ENCODE measurements at regions not wholly inside any gene's neighbourhood (a gene's known extent, or its start where the extent isn't known, plus 50 kb on each side); places are given as distances from the start of the nearest gene placed in this dataset.

DNA sequence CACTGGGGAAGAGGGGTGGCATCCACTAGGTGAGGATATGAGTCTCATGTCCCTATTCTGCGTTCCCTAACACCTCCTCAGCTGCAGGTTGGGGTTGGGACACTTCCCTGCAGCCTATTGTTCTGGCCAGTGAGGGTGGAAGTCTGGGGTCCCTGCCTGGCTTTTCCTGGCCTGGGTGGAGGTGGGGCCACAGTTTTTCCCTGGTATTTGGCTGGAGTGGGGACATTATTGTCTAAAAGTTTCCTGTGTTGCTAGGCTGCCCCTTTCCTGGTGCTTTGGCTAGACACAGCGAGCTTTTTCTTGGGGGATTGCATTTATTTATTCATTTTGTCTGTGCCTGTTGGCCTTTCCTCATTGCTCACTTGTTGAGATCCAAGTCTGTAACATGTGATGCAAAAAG is 559.5 kb upstream of the IGFBP3 start:
- TF ChIP-seq REST (IDR thresholded peaks at IDR 0.05) (no peak), HNF4G (IDR thresholded peaks at IDR 0.05) (no peak), RXRA (IDR thresholded peaks at IDR 0.05) (no peak), FOXA1 (IDR thresholded peaks at IDR 0.05) (no peak), GABPA (IDR thresholded peaks at IDR 0.05 in 1 of 2, conservative IDR thresholded peaks at IDR 0.05 in 1 of 2) (no peak), EGR1 (IDR thresholded peaks at IDR 0.05; ENCODE audit: low read depth in 2 of 2) (no peak), MAX (IDR thresholded peaks at IDR 0.05) (no peak), SP1 (IDR thresholded peaks at IDR 0.05) (no peak), HNF4A (conservative IDR thresholded peaks at IDR 0.05) (no peak), RAD21 (IDR thresholded peaks at IDR 0.05) (no peak), TAF1 (conservative IDR thresholded peaks at IDR 0.05) (no peak), FOXA2 (IDR thresholded peaks at IDR 0.05) (no peak), JUND (IDR thresholded peaks at IDR 0.05) (no peak), NR2F2 (IDR thresholded peaks at IDR 0.05) (no peak)
- TF ChIP-seq, protein P1, sequence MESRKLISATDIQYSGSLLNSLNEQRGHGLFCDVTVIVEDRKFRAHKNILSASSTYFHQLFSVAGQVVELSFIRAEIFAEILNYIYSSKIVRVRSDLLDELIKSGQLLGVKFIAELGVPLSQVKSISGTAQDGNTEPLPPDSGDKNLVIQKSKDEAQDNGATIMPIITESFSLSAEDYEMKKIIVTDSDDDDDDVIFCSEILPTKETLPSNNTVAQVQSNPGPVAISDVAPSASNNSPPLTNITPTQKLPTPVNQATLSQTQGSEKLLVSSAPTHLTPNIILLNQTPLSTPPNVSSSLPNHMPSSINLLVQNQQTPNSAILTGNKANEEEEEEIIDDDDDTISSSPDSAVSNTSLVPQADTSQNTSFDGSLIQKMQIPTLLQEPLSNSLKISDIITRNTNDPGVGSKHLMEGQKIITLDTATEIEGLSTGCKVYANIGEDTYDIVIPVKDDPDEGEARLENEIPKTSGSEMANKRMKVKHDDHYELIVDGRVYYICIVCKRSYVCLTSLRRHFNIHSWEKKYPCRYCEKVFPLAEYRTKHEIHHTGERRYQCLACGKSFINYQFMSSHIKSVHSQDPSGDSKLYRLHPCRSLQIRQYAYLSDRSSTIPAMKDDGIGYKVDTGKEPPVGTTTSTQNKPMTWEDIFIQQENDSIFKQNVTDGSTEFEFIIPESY (IDR thresholded peaks at IDR 0.05): no peak
- TF ChIP-seq, protein P2, sequence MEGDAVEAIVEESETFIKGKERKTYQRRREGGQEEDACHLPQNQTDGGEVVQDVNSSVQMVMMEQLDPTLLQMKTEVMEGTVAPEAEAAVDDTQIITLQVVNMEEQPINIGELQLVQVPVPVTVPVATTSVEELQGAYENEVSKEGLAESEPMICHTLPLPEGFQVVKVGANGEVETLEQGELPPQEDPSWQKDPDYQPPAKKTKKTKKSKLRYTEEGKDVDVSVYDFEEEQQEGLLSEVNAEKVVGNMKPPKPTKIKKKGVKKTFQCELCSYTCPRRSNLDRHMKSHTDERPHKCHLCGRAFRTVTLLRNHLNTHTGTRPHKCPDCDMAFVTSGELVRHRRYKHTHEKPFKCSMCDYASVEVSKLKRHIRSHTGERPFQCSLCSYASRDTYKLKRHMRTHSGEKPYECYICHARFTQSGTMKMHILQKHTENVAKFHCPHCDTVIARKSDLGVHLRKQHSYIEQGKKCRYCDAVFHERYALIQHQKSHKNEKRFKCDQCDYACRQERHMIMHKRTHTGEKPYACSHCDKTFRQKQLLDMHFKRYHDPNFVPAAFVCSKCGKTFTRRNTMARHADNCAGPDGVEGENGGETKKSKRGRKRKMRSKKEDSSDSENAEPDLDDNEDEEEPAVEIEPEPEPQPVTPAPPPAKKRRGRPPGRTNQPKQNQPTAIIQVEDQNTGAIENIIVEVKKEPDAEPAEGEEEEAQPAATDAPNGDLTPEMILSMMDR (IDR thresholded peaks at IDR 0.05; ENCODE audit: low read depth, low read length, missing input control): no peak
- 81% methylated on average over 2 of the region's 2 CpGs for WGBS
- no peak overlapping the region for H3K4me3 ChIP-seq (ENCODE audit: low read depth in 1 of 3, low read length in 3 of 3)

GRCh38 chr7:46479680-46480079 is 558.6 kb upstream of the IGFBP3 start:
- no peaks in the 10 kb centered on the region for H3K36me3 ChIP-seq (ENCODE audit: control insufficient read depth in 4 of 4, insufficient read depth in 3 of 4, low read depth in 1 of 4, low read length in 3 of 4)
- H3K4me3 ChIP-seq (ENCODE audit: low read depth in 1 of 3, low read length in 3 of 3): no peak overlapping the region
- no peaks in the 10 kb centered on the region for H3K4me1 ChIP-seq (ENCODE audit: control insufficient read depth in 4 of 4, insufficient read depth in 4 of 4, low read length in 3 of 4)
- no peak overlapping the region for H3K9ac ChIP-seq (ENCODE audit: low read depth in 1 of 2, low read length in 2 of 2)
- 48% methylated on average over 4 of the region's 4 CpGs for WGBS
- H3K27me3 ChIP-seq (ENCODE audit: control insufficient read depth in 4 of 4, insufficient read depth in 4 of 4, low read length in 3 of 4): no peaks in the 10 kb centered on the region
- H3K27ac ChIP-seq (ENCODE audit: low read depth in 1 of 2, low read length in 2 of 2): no peak overlapping the region
- H3K9me3 ChIP-seq (ENCODE audit: control insufficient read depth in 4 of 4, low read length in 3 of 4): no peaks in the 10 kb centered on the region
- DNase-seq (ENCODE audit: low spot score): no peak
- TF ChIP-seq HNF4G (IDR thresholded peaks at IDR 0.05) (peak; percentile 22), YY1 (IDR thresholded peaks at IDR 0.05) (peak; percentile 28), TAF1 (conservative IDR thresholded peaks at IDR 0.05) (no peak), JUND (IDR thresholded peaks at IDR 0.05) (peak in 1 of 2 donors; percentile 18), RAD21 (IDR thresholded peaks at IDR 0.05) (no peak), RXRA (IDR thresholded peaks at IDR 0.05) (peak; percentile 21 to 64), HNF4A (conservative IDR thresholded peaks at IDR 0.05) (peak; percentile 88 to 93)

More for the DNA sequence above, 559.5 kb upstream of the IGFBP3 start:
- Histone ChIP-seq H3K27ac (ENCODE audit: low read depth in 1 of 2, low read length in 2 of 2) (no peak overlapping the region), H3K36me3 (ENCODE audit: control insufficient read depth in 4 of 4, insufficient read depth in 3 of 4, low read depth in 1 of 4, low read length in 3 of 4) (no peaks in the 10 kb centered on the region), H3K9ac (ENCODE audit: low read depth in 1 of 2, low read length in 2 of 2) (no peak overlapping the region), H3K4me1 (ENCODE audit: control insufficient read depth in 4 of 4, insufficient read depth in 4 of 4, low read length in 3 of 4) (no peaks in the 10 kb centered on the region), H3K27me3 (ENCODE audit: control insufficient read depth in 4 of 4, insufficient read depth in 4 of 4, low read length in 3 of 4) (no peaks in the 10 kb centered on the region), H3K9me3 (ENCODE audit: control insufficient read depth in 4 of 4, low read length in 3 of 4) (no peaks in the 10 kb centered on the region)
- DNase-seq (ENCODE audit: low spot score): no peak

Measured in liver (tissue), 8 donors.